Tibial nerve (tissue), 4 donors: ENCODE measurements at regions not wholly inside any gene's neighbourhood (a gene's known extent, or its start where the extent isn't known, plus 50 kb on each side); places are given as distances from the start of the nearest gene placed in this dataset.
"Not testable (repeated sequence)": the region's sequence is repeated elsewhere in the genome, so short reads cannot be mapped to it uniquely, and the experiment has no call there.

Source experiments
- DNase-seq, 2 donors: peaks; one replicate each; pipeline ENCODE4 v3.0.0-alpha.2; 2019; ENCODE audit warnings: low spot score in 2 of 2
- H3K27ac ChIP-seq, 4 donors: fragments of 200-600 bp; sonication (generic) in 3 of 4; one replicate each; pipeline ENCODE4 v1.5.1; 2017 to 2019; ENCODE audit warnings: mild to moderate bottlenecking in 1 of 4
- H3K27me3 ChIP-seq, 2 donors: fragments of 200-600 bp; sonication (generic) in 1 of 2; one replicate each; pipeline versions ENCODE4 v1.5.1 to v1.6.0; 2017 to 2019
- H3K36me3 ChIP-seq, 3 donors: fragments of 200-600 bp; sonication (generic); one replicate each; pipeline ENCODE4 v1.5.1; 2018 to 2019
- H3K4me1 ChIP-seq, 4 donors: fragments of 200-600 bp; sonication (generic) in 3 of 4; one replicate each; pipeline ENCODE4 v1.5.1; 2017 to 2019
- H3K4me3 ChIP-seq, 4 donors: fragments of 200-600 bp; sonication (generic) in 3 of 4; one replicate each; pipeline ENCODE4 v1.5.1; 2017 to 2019; ENCODE audit warnings: mild to moderate bottlenecking in 1 of 4, moderate library complexity in 1 of 4
- H3K9me3 ChIP-seq, 4 donors: fragments of 200-600 bp; sonication (generic) in 3 of 4; one replicate each; pipeline ENCODE4 v1.5.1; 2017 to 2019
- EP300 ChIP-seq, 2 donors: sonication (generic); formaldehyde crosslinking; IDR thresholded peaks; one replicate each; pipeline ENCODE4 v1.6.1; 2017; ENCODE audit warnings: antibody characterized with exemption in 2 of 2, mild to moderate bottlenecking in 1 of 2
- POLR2A ChIP-seq, 2 donors: fragments of 450-650 bp; IDR thresholded peaks; one replicate each; pipeline ENCODE4 v1.6.1; 2017; ENCODE audit warnings: antibody characterized with exemption in 2 of 2, mild to moderate bottlenecking in 2 of 2, moderate library complexity in 2 of 2
- WGBS, 2 donors: methylation state at CpG; one replicate each; pipeline ENCODE4 v1.1.5; 2018; 5-methylcytosine and 5-hydroxymethylcytosine counted together
- TF ChIP-seq, protein P1 (sequence below), 5 experiments: fragments of 200-600 bp in 3 of 5; fragments of 450-650 bp in 2 of 5; sonication (generic) in 3 of 5; IDR thresholded peaks; one replicate each; pipeline ENCODE4 v1.5.1; 2016 to 2019; ENCODE audit warnings: antibody characterized with exemption in 5 of 5, mild to moderate bottlenecking in 3 of 5, moderate library complexity in 2 of 5

DNA sequence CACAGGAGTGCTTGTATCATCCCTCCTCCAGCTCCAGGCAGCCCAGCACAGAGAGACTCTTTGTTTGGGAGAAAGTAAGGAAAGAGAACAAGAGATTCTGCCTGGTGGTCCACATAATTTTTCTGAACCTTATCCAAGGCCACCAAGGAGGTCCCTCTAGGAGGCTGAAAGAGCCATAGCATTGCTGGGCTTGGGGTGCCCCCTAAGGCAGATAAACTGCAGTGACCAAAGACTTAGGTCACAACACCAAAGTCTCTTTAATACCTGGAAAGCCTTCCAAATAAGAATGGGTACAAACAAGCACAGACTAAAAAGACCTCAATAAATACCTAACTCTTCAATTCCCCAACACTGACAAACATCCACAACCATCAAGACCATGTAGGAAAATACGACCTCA is 310.2 kb upstream of the PPP2R3A start:
- 80 to 86% methylated on average over 1 of the region's 1 CpG for WGBS, 2 donors
- TF ChIP-seq, protein P1, sequence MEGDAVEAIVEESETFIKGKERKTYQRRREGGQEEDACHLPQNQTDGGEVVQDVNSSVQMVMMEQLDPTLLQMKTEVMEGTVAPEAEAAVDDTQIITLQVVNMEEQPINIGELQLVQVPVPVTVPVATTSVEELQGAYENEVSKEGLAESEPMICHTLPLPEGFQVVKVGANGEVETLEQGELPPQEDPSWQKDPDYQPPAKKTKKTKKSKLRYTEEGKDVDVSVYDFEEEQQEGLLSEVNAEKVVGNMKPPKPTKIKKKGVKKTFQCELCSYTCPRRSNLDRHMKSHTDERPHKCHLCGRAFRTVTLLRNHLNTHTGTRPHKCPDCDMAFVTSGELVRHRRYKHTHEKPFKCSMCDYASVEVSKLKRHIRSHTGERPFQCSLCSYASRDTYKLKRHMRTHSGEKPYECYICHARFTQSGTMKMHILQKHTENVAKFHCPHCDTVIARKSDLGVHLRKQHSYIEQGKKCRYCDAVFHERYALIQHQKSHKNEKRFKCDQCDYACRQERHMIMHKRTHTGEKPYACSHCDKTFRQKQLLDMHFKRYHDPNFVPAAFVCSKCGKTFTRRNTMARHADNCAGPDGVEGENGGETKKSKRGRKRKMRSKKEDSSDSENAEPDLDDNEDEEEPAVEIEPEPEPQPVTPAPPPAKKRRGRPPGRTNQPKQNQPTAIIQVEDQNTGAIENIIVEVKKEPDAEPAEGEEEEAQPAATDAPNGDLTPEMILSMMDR (IDR thresholded peaks at IDR 0.05), result no peak
- TF ChIP-seq POLR2A (IDR thresholded peaks at IDR 0.05), result no peak
- TF ChIP-seq EP300 (IDR thresholded peaks at IDR 0.05), result no peak
- no peak for DNase-seq
- H3K4me1 ChIP-seq, result no peaks in the 10 kb centered on the region
- no peaks in the 10 kb centered on the region for H3K36me3 ChIP-seq
- H3K4me3 ChIP-seq, result no peak overlapping the region
- no peak overlapping the region for H3K27ac ChIP-seq
- no peaks in the 10 kb centered on the region for H3K27me3 ChIP-seq
- peaks cover 0 to 9% (median 0%) of the 10 kb centered on the region in 4 donors for H3K9me3 ChIP-seq

DNA sequence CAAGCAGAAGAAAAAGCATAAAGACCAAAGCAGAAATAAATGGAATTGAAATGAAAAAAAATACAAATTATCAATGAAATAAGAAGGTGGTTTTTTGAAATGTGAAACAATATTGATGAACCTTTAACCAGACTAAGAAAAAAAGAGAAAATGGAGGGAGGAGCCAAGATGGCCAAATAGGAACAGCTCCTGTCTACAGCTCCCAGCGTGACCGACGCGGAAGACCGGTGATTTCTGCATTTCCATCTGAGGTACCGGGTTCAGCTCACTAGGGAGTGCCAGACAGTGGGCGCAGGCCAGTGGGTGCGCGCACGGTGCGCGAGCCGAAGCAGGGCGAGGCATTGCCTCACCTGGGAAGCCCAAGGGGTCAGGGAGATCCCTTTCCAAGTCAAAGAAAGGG is 307.1 kb upstream of the PPP2R3A start:
- DNase-seq, H3K4me1 ChIP-seq: not testable (repeated sequence)
- WGBS, 2 donors, result 92 to 95% methylated on average over 8 to 10 of the region's 14 CpGs

DNA sequence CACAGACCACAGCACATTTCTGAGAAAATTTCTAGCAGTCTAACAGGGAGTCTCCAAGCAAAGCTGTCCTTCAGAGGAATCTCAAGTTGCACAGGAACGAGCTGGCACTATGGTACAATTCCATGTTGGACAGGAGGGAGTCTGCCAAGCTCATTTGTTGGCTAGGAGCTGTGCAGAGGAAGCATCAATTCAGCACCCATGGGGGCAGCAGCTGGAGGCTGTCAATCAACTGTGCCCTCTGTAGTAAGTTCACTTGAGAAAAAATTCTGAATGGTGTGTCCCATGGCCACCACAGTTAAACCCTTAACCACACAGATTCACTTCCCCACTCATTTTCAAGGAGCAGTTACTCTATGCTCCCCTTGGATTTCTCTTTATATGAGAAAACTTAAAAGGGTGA is 298.5 kb upstream of the PPP2R3A start:
- DNase-seq, result no peak
- WGBS, 2 donors, result 41 to 67% methylated on average over 1 of the region's 1 CpG
- no peaks in the 10 kb centered on the region for H3K4me1 ChIP-seq
- H3K4me3 ChIP-seq, result no peak overlapping the region
- H3K9me3 ChIP-seq, result peaks cover 0 to 25% (median 0%) of the 10 kb centered on the region in 4 donors
- TF ChIP-seq POLR2A (IDR thresholded peaks at IDR 0.05) (no peak), EP300 (IDR thresholded peaks at IDR 0.05) (no peak)
- TF ChIP-seq, protein P1 (IDR thresholded peaks at IDR 0.05), result no peak
- no peaks in the 10 kb centered on the region for H3K27me3 ChIP-seq
- no peaks in the 10 kb centered on the region for H3K36me3 ChIP-seq
- no peak overlapping the region for H3K27ac ChIP-seq

More for the DNA sequence above, 307.1 kb upstream of the PPP2R3A start:
- H3K9me3 ChIP-seq, H3K36me3 ChIP-seq, H3K27me3 ChIP-seq, H3K4me3 ChIP-seq, H3K27ac ChIP-seq: not testable (repeated sequence)

DNA sequence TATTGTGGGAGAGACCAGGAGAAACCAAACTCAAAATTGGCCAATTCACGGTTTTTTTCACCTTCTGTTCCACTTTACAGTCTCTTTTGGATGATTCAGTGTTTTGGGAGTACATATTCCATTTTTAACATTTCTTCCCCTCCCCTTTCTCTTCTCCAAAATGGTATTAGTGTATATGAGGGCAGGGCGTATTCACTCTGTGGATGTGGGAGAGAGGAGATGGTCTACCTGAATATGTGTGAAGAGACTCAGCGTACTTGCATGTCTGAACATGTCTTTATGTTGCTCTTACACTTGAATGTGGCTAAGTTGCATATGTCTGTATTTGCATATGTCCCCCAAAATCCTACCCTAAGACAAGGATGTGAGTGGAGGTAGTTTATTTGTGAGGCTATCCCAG is 291.0 kb upstream of the PPP2R3A start:
- H3K27ac ChIP-seq, result no peak overlapping the region
- H3K4me3 ChIP-seq, result no peak overlapping the region
- H3K27me3 ChIP-seq, result no peaks in the 10 kb centered on the region
- 79 to 87% methylated on average over 3 of the region's 3 CpGs for WGBS, 2 donors
- H3K4me1 ChIP-seq, result no peaks in the 10 kb centered on the region
- no peak for TF ChIP-seq POLR2A (IDR thresholded peaks at IDR 0.05)
- TF ChIP-seq EP300 (IDR thresholded peaks at IDR 0.05), result no peak
- TF ChIP-seq, protein P1 (IDR thresholded peaks at IDR 0.05), result no peak
- peaks cover 0 to 11% (median 0%) of the 10 kb centered on the region in 4 donors for H3K9me3 ChIP-seq
- H3K36me3 ChIP-seq, result no peaks in the 10 kb centered on the region
- DNase-seq, result no peak

DNA sequence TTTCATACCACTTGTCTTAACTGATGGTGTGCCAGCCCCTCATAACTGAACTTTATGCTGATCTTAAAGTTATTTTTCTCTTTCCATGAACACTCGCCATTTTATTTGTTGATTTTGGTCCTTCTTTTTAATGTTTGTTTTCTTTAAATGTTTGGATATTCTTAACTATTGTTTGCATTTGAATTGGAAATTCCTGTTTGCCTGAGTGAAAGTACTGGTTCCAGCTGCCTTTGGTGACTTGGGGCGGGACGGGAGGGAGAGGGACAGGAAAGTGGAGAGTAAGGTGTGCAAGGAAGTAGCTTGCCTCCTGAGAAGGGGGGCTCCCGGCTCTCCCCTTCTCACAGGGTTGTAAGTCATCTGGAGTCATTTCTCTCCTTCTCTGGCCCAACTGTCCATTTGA is 287.1 kb upstream of the PPP2R3A start:
- Histone ChIP-seq H3K4me3 (no peak overlapping the region), H3K4me1 (no peaks in the 10 kb centered on the region), H3K27me3 (no peaks in the 10 kb centered on the region), H3K27ac (no peak overlapping the region), H3K9me3 (peaks cover 0 to 26% (median 3%) of the 10 kb centered on the region in 4 donors), H3K36me3 (no peaks in the 10 kb centered on the region)
- TF ChIP-seq, protein P1 (IDR thresholded peaks at IDR 0.05), result no peak
- no peak for TF ChIP-seq POLR2A (IDR thresholded peaks at IDR 0.05)
- no peak for TF ChIP-seq EP300 (IDR thresholded peaks at IDR 0.05)
- WGBS, 2 donors, result 49 to 54% methylated on average over 4 of the region's 4 CpGs
- DNase-seq, result no peak

DNA sequence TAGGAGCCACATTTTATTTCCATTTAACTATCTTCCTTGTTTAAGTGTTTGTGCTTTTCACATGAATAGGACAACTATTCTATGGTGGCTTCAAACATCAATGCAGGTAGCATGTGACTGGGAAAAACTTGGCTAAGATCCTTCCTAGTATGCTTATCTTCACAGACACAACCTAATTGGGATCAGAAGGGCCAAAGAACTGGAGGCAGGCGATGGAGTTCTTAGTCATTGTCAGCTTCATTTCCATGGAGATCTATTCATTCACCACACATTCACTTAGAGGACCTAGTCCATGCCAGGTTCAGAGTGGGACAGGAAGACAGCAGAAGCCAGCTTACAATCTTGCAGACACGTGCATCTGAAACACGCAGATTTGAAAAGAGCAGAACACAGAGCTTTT is 277.5 kb upstream of the PPP2R3A start:
- no peaks in the 10 kb centered on the region for H3K36me3 ChIP-seq
- TF ChIP-seq EP300 (IDR thresholded peaks at IDR 0.05), result no peak
- TF ChIP-seq, protein P1 (IDR thresholded peaks at IDR 0.05), result no peak
- no peak for TF ChIP-seq POLR2A (IDR thresholded peaks at IDR 0.05)
- no peak overlapping the region for H3K27ac ChIP-seq
- no peak overlapping the region for H3K4me3 ChIP-seq
- no peaks in the 10 kb centered on the region for H3K4me1 ChIP-seq
- 88 to 94% methylated on average over 3 of the region's 3 CpGs for WGBS, 2 donors
- H3K9me3 ChIP-seq, result peaks cover 0 to 16% (median 0%) of the 10 kb centered on the region in 4 donors
- DNase-seq, result no peak
- no peaks in the 10 kb centered on the region for H3K27me3 ChIP-seq
